Fibroblast of peridontal ligament (primary cell): ENCODE measurements at regions not wholly inside any gene's neighbourhood (a gene's known extent, or its start where the extent isn't known, plus 50 kb on each side); places are given as distances from the start of the nearest gene placed in this dataset.

ENCODE experiments used
- DNase-seq: peaks from one replicate; pipeline ENCODE4 v3.0.0-alpha.2; 2010; ENCODE audit errors: extremely low read depth

GRCh38 chr1:14440166-14440565 lies 158.3 kb upstream of the KAZN start:
- DNase-seq = no peak

GRCh38 chr1:14440731-14441130 lies 157.8 kb upstream of the KAZN start:
- DNase-seq = no peak

- DNase-seq = peak; percentile 76
Measured at GRCh38 chr1:14441302-14441741, 157.2 kb upstream of the KAZN start.

GRCh38 chr1:14442669-14443068 lies 155.8 kb upstream of the KAZN start:
- DNase-seq = no peak

- DNase-seq = no peak
Measured at GRCh38 chr1:14443164-14443787, 155.2 kb upstream of the KAZN start.

- no peak for DNase-seq
Measured at GRCh38 chr1:14451217-14451616, 147.3 kb upstream of the KAZN start.

- DNase-seq = no peak
Measured at GRCh38 chr1:14452551-14452950, 145.9 kb upstream of the KAZN start.

- no peak for DNase-seq
Measured at GRCh38 chr1:14460173-14460572, 138.3 kb upstream of the KAZN start.

- DNase-seq = no peak
Measured at GRCh38 chr1:14462851-14463250, 135.6 kb upstream of the KAZN start.

GRCh38 chr1:14466006-14466405 lies 132.5 kb upstream of the KAZN start:
- DNase-seq = no peak

- no peak for DNase-seq
Measured at GRCh38 chr1:14467112-14467511, 131.4 kb upstream of the KAZN start.

- no peak for DNase-seq
Measured at GRCh38 chr1:14468751-14469150, 129.7 kb upstream of the KAZN start.

GRCh38 chr1:14470802-14471201 lies 127.7 kb upstream of the KAZN start:
- no peak for DNase-seq

GRCh38 chr1:14474856-14475255 lies 123.6 kb upstream of the KAZN start:
- no peak for DNase-seq

GRCh38 chr1:14476170-14476955 lies 122.1 kb upstream of the KAZN start:
- peak; percentile 28 for DNase-seq

- no peak for DNase-seq
Measured at GRCh38 chr1:14478120-14478519, 120.4 kb upstream of the KAZN start.

- DNase-seq = no peak
Measured at GRCh38 chr1:14479865-14480264, 118.6 kb upstream of the KAZN start.

- no peak for DNase-seq
Measured at GRCh38 chr1:14482784-14483450, 115.6 kb upstream of the KAZN start.

GRCh38 chr1:14485285-14485684 lies 113.2 kb upstream of the KAZN start:
- DNase-seq = no peak

- peak; percentile 96 for DNase-seq
Measured at GRCh38 chr1:14486401-14487201, 111.9 kb upstream of the KAZN start.

- DNase-seq = peak; percentile 24
Measured at GRCh38 chr1:14487671-14488070, 110.8 kb upstream of the KAZN start.

GRCh38 chr1:14494911-14495310 lies 103.6 kb upstream of the KAZN start:
- no peak for DNase-seq
